HG03457 (cell line): ENCODE measurements at regions not wholly inside any gene's neighbourhood (a gene's known extent, or its start where the extent isn't known, plus 50 kb on each side); places are given as distances from the start of the nearest gene placed in this dataset.
"Not testable (repeated sequence)": the region's sequence is repeated elsewhere in the genome, so short reads cannot be mapped to it uniquely, and the experiment has no call there.

Source experiments
- ATAC-seq: cut with Tn5 transposase; IDR thresholded peaks from one replicate; pipeline ENCODE4 v1.9.1; 2021; ENCODE audit warnings: moderate number of reproducible peaks; ENCODE audit not compliant: unreplicated experiment

DNA sequence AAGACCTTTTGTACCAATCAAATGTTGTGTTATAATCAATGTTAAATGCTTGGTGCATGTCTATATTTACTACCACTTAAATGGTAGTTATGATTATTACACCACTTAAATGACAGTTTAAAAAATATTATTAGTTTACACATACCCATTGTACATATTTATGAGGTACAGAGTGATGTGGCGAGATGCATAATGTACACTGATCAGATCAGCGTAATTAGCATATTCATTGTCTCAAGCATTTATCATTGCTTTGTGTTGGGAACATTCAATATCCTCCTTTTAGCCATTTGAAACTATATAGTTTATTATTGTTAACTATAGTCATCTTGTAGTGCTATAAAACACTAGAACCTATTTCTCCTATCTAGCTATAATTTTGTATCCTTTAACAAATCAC lies 434.4 kb upstream of the ACTBL2 start:
- no peak for ATAC-seq

GRCh38 chr5:57915536-57915935 lies 432.9 kb upstream of the ACTBL2 start:
- ATAC-seq = no peak

DNA sequence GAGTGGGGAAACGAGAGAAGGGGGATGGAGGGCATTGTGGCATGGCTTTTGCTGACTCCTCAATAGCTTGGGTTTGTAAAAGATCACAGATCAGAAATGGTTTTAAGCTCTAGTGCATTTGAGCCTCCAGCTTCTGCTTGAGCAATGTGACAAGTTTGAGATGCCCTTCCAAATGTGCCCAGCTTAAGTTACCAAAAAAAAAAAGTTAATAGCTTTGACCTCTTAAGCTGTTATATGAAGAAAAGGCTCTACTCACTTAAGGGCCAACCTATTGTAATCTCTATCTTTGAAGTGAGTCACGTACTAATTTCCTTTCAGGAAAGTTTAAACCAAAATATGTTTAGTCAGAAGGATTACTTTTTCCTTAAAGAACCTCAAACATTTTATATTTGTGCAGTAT lies 428.8 kb upstream of the ACTBL2 start:
- ATAC-seq = no peak

DNA sequence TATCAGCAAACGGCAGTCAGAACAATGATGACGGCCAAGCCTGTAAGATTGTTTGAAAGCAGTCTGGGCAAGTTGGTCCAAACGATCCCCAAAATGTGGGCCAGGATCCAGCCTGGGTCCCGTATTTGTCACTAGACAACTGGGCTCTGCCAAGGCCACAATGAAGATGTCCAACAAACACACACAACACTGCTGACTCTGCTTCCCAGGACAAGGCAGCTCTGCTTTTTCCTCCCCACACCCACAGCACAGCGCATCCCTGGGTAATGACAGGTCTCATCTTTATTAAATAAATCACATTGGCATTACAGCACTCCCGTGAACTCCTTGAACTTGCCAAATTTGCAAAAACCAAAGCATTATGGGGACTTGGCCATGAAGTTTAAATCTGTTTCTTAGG lies 424.1 kb upstream of the ACTBL2 start:
- ATAC-seq = no peak

- no peak for ATAC-seq
These were observed 420.8 kb upstream of the ACTBL2 start for GRCh38 chr5:57903458-57903857.

DNA sequence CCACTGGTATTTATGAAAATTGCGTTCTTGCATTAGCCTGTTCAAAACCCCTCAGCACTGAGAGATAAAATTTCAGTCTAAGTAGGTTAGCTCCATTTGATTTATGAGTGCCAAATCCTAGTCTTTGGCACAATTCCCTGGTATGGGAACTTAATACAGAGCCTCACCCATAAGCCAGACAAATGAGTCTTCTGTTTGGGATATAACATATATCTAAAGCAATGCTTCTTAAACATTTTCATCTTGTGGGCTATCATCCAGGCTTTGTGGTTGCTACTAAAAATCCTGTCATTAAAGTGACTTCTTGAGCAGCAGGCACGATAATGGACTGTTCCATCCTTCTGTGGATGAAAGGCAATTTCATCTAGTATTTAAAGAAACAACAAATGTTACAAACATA lies 419.5 kb upstream of the ACTBL2 start:
- no peak for ATAC-seq

DNA sequence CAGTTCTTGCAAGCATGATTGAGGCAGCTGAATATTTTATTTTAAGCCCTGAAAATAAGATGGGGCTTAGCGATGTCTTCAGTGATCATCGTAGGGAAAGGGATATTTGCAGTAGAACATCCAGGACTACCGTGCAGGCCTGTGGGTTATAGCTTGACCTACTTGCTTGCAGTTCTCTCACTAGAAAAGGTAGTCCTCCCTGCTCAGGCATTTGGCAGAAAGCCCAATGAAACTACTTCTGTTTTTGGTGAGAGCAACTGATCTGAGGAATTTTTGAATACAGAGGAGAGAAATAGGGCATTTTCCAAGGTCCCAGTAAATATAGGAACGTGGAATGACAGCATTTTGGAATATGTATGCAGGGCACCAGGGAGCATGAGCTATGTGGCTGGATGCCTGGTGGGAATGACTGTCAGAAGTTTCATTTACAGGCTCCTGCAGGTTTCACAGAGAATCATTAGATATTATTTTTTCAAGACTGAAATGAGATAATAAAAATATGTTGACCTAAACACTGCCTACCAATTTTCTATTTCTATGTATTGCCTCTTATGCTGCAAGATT lies 417.9 kb upstream of the ACTBL2 start:
- no peak for ATAC-seq

DNA sequence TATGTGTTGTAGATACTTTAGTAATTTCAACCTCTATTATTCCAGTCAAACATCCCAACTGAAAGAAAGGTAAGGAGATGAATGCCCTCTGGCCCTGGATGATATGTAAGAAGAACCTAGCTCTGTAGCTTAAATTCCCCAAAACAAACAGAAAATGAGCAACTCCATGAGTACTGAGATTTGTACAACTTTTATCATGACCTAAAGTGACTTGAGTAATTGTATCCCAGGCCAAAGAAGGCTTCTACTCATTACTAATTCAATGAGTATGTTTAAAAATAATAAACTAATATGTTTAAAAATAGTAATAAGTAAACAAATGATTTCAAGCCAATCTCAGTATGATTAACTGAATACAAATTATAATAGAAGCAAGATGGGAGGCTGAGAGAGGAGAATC lies 414.0 kb upstream of the ACTBL2 start:
- ATAC-seq = no peak

DNA sequence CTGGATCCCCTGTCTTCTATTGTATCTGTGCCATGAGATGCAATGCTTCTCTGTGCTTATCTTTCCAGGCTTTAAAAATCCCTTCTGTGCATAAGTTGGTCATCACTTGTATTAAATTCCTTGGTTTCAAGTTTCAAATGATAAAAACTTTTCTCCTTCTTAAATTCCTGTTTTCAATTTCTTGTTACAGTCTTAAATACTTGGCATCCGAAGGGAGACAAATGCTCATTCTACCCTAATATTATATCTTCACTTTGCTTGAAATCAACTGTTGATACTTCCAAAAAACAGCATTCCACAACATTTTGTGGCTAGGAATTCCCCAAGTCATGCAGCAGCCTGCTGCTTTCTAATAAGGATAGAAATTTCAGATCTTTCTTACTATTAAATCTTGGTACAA lies 413.2 kb upstream of the ACTBL2 start:
- ATAC-seq = no peak

GRCh38 chr5:57893926-57894325 lies 411.3 kb upstream of the ACTBL2 start:
- no peak for ATAC-seq

DNA sequence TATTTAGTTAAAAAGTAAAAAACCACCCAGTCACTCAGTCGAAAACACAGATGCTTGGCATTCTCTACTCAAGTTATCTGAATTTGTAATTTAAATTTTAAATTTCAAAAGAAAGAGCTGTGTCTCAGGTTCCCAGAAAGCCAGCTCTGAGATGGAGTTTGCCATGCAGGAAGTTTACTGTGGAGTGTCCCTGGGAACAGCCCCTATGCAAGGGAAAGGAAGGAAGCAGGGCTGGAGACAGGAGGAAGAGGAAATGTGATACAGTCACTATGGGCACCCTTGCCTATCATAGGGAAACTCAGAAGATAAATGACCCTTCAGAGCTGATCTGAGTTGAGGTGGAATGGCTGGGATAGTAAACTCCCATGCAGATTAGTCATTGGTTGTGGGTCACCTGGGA lies 408.8 kb upstream of the ACTBL2 start:
- ATAC-seq = no peak

- ATAC-seq = no peak
These were observed 406.9 kb upstream of the ACTBL2 start for GRCh38 chr5:57889558-57889957.

DNA sequence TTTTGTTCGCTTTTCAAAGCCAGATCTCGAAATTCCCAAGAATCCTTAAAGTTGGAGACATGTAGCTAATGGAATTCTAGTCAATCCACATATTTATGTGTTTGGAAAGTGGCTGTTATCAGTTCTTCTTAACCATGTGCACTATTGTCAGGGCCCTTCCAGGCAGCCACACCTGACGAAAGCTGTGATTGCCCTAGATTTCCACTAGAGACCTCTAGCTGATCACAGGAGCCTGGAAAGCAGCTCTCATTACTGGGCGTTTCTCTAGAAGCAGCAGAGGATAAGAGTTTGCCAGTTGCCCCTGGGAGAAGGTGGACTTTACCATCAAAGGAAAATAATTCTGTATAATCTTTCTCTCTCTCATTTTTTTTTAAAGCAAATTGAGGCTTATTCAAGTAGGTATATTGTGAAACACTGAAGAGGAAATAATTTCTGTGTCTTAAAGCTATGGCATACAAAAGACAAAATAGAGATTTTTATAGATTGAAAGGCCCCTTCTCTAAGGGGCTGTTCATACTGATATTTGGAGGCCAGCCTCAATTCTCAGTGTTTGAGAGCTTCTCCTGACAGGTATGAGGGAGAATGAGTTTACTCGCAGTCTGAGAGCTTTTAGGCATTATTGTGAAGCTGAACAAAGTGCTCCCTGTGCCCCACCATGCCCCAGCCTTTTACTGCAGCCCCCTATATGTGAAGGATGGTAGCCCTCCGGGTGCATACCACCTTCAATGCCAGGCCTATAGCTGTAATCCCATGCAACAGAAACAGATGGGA lies 405.4 kb upstream of the ACTBL2 start:
- no peak for ATAC-seq

- ATAC-seq = no peak
These were observed 401.9 kb upstream of the ACTBL2 start for GRCh38 chr5:57884346-57885102.

DNA sequence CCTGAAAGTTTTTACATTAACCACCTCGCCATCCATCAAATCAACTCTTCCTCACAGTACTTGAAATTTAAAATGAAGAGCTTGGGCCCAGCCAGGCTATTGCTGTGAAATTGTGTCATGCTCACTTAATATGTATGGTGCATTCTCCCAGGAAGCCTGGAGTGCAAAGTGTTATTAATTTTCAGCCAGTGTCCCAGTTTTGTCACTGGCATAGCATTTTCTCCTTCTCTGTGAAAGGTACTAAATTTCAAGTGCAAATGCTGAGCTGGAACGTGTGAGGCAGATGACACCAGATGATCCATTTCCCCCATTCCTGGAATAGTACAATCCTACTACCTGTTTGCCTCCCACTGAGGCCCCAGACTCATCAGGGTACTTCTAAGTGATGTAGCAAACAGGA lies 397.6 kb upstream of the ACTBL2 start:
- ATAC-seq = no peak

DNA sequence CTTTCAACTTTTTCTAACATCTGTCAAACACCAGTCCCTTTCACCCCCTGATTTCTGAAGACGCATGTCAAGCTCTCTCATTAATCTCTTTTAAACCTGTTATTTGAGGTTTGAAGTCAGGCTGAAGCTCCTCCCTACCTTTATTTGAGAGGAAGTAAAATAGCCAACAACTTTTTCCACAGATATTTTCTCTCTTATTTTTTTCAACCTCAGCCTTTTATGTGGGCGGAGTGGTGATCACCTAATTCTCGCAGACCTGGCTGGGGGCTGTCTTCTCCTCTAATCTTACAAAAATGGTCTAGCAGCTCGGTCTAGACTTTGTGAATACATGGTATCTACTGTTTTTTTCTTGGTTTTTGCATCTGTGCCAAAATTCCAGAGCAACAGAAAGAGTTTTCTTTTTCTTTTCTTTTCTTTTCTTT lies 395.7 kb upstream of the ACTBL2 start:
- no peak for ATAC-seq

DNA sequence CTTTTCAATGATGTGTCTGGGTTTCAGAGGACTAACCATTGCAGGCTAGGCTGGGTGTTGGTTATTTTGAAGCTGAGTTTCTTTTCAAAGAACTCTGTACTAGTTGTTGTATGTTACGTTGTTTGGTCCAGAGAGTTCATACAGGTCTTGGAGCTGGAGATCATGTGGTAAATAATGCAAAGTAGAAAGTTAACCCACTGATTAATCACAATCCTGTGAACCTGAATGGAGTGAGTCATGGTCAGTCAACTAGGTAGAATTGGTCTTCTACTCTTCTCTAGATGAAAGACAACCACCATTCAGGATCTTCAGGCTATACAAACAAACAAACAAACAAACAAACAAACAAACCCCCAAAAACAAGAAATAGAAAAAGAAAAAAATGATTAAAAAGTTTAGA lies 388.9 kb upstream of the ACTBL2 start:
- ATAC-seq = no peak

DNA sequence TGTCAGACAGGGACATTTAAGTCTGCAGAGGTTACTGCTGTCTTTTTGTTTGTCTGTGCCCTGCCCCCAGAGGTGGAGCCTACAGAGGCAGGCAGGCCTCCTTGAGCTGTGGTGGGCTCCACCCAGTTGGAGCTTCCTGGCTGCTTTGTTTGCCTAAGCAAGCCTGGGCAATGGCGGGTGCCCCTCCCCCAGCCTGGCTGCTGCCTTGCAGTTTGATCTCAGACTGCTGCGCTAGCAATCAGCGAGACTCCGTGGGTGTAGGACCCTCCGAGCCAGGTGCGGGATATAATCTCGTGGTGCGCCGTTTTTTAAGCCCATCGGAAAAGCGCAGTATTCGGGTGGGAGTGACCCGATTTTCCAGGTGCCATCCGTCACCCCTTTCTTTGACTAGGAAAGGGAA lies 387.7 kb upstream of the ACTBL2 start:
- not testable (repeated sequence) for ATAC-seq

DNA sequence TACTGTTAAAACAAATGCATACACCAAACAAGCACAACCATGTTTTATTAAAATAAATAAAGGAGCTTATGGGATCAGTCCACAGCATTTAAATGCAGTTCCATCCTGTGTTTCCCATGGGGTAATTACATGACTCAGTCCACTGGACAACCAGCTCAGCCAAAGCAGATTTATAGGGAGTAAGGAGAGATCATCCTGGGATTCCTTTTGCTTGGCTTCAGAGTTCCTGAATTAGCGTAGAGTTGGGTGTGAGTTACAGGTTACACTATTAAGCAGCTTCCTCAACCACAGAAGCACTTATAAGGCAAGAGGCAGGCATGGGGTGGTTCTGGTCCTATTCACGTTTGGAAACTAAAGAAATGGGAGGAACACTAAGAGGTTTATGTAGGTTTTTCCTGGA lies 381.1 kb upstream of the ACTBL2 start:
- ATAC-seq = no peak

DNA sequence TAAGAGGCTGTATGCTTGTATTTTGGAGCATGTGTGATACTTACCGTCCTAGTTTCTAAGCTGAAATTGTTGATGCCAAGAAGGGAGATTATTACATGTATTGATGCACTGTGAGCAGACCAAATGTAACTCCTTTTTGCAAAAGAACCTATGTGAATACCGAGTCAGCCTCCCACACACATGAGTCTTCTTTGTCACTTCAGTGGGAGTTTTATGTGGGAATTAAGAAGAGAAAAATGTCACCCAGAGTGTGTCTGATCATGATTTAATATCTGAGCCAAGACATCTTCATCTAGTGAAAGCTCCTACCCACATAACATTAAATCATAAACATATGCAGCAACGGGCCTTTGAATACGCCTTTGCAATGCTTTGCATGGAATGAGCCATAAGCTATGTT lies 380.3 kb upstream of the ACTBL2 start:
- no peak for ATAC-seq

GRCh38 chr5:57862471-57862911 lies 379.9 kb upstream of the ACTBL2 start:
- no peak for ATAC-seq

- no peak for ATAC-seq
These were observed 377.0 kb upstream of the ACTBL2 start for GRCh38 chr5:57859626-57860025.
